ENCODE measurements at regions not wholly inside any gene's neighbourhood (a gene's known extent, or its start where the extent isn't known, plus 50 kb on each side); places are given as distances from the start of the nearest gene placed in this dataset. TPM values are rescaled to one million over a fixed set of nuclear protein-coding genes. Genes with fewer than 3 reads are reported as not detected.

- Histone ChIP-seq H3K27me3 (ENCODE audit: control insufficient read depth, insufficient read depth, low read length) (no peaks in the 10 kb centered on the region), H3K4me3 (ENCODE audit: low read length) (no peak overlapping the region), H3K4me2 (ENCODE audit: low read length) (no peak overlapping the region), H3K9ac (ENCODE audit: low read depth, low read length) (no peak overlapping the region), H3K36me3 (ENCODE audit: insufficient read depth, low read length) (no peaks in the 10 kb centered on the region), H3K9me3 (replicated peaks; ENCODE audit: low read length) (no peaks in the 10 kb centered on the region), H3K4me1 (ENCODE audit: control insufficient read depth, insufficient read depth, low read length) (no peaks in the 10 kb centered on the region)
These were observed 53.2 kb upstream of the CCDC85A start for GRCh38 chr2:56130463-56131070.

- Histone ChIP-seq H3K27me3 (ENCODE audit: control insufficient read depth, insufficient read depth, low read length) (no peaks in the 10 kb centered on the region), H3K4me3 (ENCODE audit: low read length) (no peak overlapping the region), H3K4me1 (ENCODE audit: control insufficient read depth, insufficient read depth, low read length) (no peaks in the 10 kb centered on the region), H3K36me3 (ENCODE audit: insufficient read depth, low read length) (no peaks in the 10 kb centered on the region), H3K9me3 (replicated peaks; ENCODE audit: low read length) (no peaks in the 10 kb centered on the region), H3K9ac (ENCODE audit: low read depth, low read length) (no peak overlapping the region), H3K4me2 (ENCODE audit: low read length) (no peak overlapping the region)
These were observed 51.7 kb upstream of the CCDC85A start for GRCh38 chr2:56132138-56132537.

- no peaks in the 10 kb centered on the region for H3K9me3 ChIP-seq (replicated peaks; ENCODE audit: low read length)
- no peak overlapping the region for H3K9ac ChIP-seq (ENCODE audit: low read depth, low read length)
- H3K4me2 ChIP-seq (ENCODE audit: low read length), result no peak overlapping the region
- H3K36me3 ChIP-seq (ENCODE audit: insufficient read depth, low read length), result no peaks in the 10 kb centered on the region
- H3K4me3 ChIP-seq (ENCODE audit: low read length), result no peak overlapping the region
- H3K4me1 ChIP-seq (ENCODE audit: control insufficient read depth, insufficient read depth, low read length), result no peaks in the 10 kb centered on the region
- no peaks in the 10 kb centered on the region for H3K27me3 ChIP-seq (ENCODE audit: control insufficient read depth, insufficient read depth, low read length)
These were observed 50.3 kb upstream of the CCDC85A start for GRCh38 chr2:56133441-56133840.

GRCh38 chr2:56133931-56134629, 49.7 kb upstream of the CCDC85A start:
- Histone ChIP-seq H3K9me3 (replicated peaks; ENCODE audit: low read length) (no peaks in the 10 kb centered on the region), H3K27me3 (ENCODE audit: control insufficient read depth, insufficient read depth, low read length) (no peaks in the 10 kb centered on the region), H3K36me3 (ENCODE audit: insufficient read depth, low read length) (no peaks in the 10 kb centered on the region), H3K4me1 (ENCODE audit: control insufficient read depth, insufficient read depth, low read length) (no peaks in the 10 kb centered on the region), H3K4me2 (ENCODE audit: low read length) (no peak overlapping the region), H3K9ac (ENCODE audit: low read depth, low read length) (no peak overlapping the region), H3K4me3 (ENCODE audit: low read length) (no peak overlapping the region)

Small RNA genes in the stretch of these regions (small RNA-seq; reads per million reads assigned to genes)
- gene MIR216A, result not detected
- gene MIR216B, result not detected
- 0.49 reads per million for gene MIR217
